ENCODE measurements at regions not wholly inside any gene's neighbourhood (a gene's known extent, or its start where the extent isn't known, plus 50 kb on each side); places are given as distances from the start of the nearest gene placed in this dataset.

GRCh38 chr6:117194271-117194670 lies 71.1 kb upstream of the VGLL2 start:
- TF ChIP-seq, protein P1, sequence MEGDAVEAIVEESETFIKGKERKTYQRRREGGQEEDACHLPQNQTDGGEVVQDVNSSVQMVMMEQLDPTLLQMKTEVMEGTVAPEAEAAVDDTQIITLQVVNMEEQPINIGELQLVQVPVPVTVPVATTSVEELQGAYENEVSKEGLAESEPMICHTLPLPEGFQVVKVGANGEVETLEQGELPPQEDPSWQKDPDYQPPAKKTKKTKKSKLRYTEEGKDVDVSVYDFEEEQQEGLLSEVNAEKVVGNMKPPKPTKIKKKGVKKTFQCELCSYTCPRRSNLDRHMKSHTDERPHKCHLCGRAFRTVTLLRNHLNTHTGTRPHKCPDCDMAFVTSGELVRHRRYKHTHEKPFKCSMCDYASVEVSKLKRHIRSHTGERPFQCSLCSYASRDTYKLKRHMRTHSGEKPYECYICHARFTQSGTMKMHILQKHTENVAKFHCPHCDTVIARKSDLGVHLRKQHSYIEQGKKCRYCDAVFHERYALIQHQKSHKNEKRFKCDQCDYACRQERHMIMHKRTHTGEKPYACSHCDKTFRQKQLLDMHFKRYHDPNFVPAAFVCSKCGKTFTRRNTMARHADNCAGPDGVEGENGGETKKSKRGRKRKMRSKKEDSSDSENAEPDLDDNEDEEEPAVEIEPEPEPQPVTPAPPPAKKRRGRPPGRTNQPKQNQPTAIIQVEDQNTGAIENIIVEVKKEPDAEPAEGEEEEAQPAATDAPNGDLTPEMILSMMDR (conservative IDR thresholded peaks at IDR 0.05), result no peak
- no peak for TF ChIP-seq EZH2 (IDR thresholded peaks at IDR 0.05; ENCODE audit: low read depth)
